ENCODE measurements at regions not wholly inside any gene's neighbourhood (a gene's known extent, or its start where the extent isn't known, plus 50 kb on each side); places are given as distances from the start of the nearest gene placed in this dataset.

- TF ChIP-seq FOXJ3 (CRISPR knock-in tag; IDR thresholded peaks at IDR 0.05) = no peak
- Histone ChIP-seq H3K79me2 (ENCODE audit: insufficient read depth) (no peaks in the 10 kb centered on the region), H3K4me1 (ENCODE audit: control insufficient read depth in 1 of 2, insufficient read depth in 2 of 2, low read depth in 1 of 2, low read length in 1 of 2) (no peaks in the 10 kb centered on the region), H3K9me3 (no peaks in the 10 kb centered on the region), H2AFZ (ENCODE audit: low read depth) (no peak overlapping the region), H3K4me2 (no peak overlapping the region), H3F3A (replicated peaks; ENCODE audit: insufficient read depth) (no peaks in the 10 kb centered on the region), H3K9ac (no peak overlapping the region), H3K27ac (ENCODE audit: low read depth in 2 of 2, low read length in 1 of 2) (no peak overlapping the region), H3K27me3 (ENCODE audit: insufficient read depth) (no peaks in the 10 kb centered on the region), H3K36me3 (replicated peaks in 1 of 2; ENCODE audit: control insufficient read depth in 1 of 2, insufficient read depth in 2 of 2, low read length in 1 of 2) (no peaks in the 10 kb centered on the region), H4K20me1 (ENCODE audit: insufficient read depth) (no peaks in the 10 kb centered on the region), H3K4me3 (ENCODE audit: low read depth in 2 of 2, low read length in 1 of 2) (no peak overlapping the region), H3K9me2 (no peaks in the 10 kb centered on the region)
- ChIA-PET CTCF (interaction anchor here (0.6 kb wide), 1 partner anchor 962 kb away, joined by 3 read pairs; no protein-coding TSS in a partner anchor), POLR2A (no interaction called here)
- DNase-seq = no peak
- WGBS (ENCODE audit: low lambda C conversion rate) = 20% methylated on average over 3 of the region's 3 CpGs
Measured at GRCh38 chr3:68129065-68129464, 474.7 kb upstream of the SUCLG2 start.

- DNase-seq = no peak
- Histone ChIP-seq H3K4me1 (ENCODE audit: control insufficient read depth in 1 of 2, insufficient read depth in 2 of 2, low read depth in 1 of 2, low read length in 1 of 2) (no peaks in the 10 kb centered on the region), H3F3A (replicated peaks; ENCODE audit: insufficient read depth) (no peaks in the 10 kb centered on the region), H4K20me1 (ENCODE audit: insufficient read depth) (no peaks in the 10 kb centered on the region), H3K9me2 (no peaks in the 10 kb centered on the region), H3K4me2 (no peak overlapping the region), H3K79me2 (ENCODE audit: insufficient read depth) (no peaks in the 10 kb centered on the region), H3K27me3 (ENCODE audit: insufficient read depth) (no peaks in the 10 kb centered on the region), H3K27ac (ENCODE audit: low read depth in 2 of 2, low read length in 1 of 2) (no peak overlapping the region), H2AFZ (ENCODE audit: low read depth) (no peak overlapping the region), H3K9ac (no peak overlapping the region), H3K9me3 (no peaks in the 10 kb centered on the region), H3K36me3 (replicated peaks in 1 of 2; ENCODE audit: control insufficient read depth in 1 of 2, insufficient read depth in 2 of 2, low read length in 1 of 2) (no peaks in the 10 kb centered on the region), H3K4me3 (ENCODE audit: low read depth in 2 of 2, low read length in 1 of 2) (no peak overlapping the region)
- 24% methylated on average over 4 of the region's 4 CpGs for WGBS (ENCODE audit: low lambda C conversion rate)
- ChIA-PET POLR2A (no interaction called here), CTCF (no interaction called here)
- TF ChIP-seq YY1 (IDR thresholded peaks at IDR 0.05; ENCODE audit: low read depth) (no peak), TEAD4 (IDR thresholded peaks at IDR 0.05; ENCODE audit: borderline replicate concordance, insufficient read depth) (no peak), RCOR1 (IDR thresholded peaks at IDR 0.05; ENCODE audit: low read length) (no peak), NFIC (IDR thresholded peaks at IDR 0.05; ENCODE audit: borderline replicate concordance) (no peak), MXI1 (IDR thresholded peaks at IDR 0.05; ENCODE audit: low read depth, low read length) (no peak)
- TF ChIP-seq, protein P1, sequence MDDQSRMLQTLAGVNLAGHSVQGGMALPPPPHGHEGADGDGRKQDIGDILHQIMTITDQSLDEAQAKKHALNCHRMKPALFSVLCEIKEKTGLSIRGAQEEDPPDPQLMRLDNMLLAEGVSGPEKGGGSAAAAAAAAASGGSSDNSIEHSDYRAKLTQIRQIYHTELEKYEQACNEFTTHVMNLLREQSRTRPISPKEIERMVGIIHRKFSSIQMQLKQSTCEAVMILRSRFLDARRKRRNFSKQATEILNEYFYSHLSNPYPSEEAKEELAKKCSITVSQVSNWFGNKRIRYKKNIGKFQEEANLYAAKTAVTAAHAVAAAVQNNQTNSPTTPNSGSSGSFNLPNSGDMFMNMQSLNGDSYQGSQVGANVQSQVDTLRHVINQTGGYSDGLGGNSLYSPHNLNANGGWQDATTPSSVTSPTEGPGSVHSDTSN (IDR thresholded peaks at IDR 0.05) = no peak
Measured at GRCh38 chr3:68123231-68123630, 468.8 kb upstream of the SUCLG2 start.

DNA sequence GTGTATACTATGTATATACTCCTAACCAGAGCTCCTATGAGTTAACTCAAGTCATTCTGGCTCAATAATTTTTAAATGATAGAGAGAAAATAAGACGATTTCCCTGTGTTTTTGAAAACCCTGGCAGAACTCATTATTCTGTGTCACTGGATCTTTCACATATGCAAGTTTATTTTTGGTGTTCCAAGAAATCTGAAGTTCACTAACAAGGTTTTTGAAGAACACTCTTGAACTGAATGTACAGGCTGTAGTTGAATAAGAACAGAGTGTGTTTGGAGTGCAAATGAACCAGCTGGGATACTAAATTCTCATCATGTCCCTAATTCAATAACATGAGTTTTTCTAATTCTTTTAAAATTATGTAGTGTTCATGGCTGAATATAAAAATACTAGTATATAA, 466.9 kb upstream of the SUCLG2 start:
- Histone ChIP-seq H3F3A (replicated peaks; ENCODE audit: insufficient read depth) (no peaks in the 10 kb centered on the region), H3K36me3 (replicated peaks in 1 of 2; ENCODE audit: control insufficient read depth in 1 of 2, insufficient read depth in 2 of 2, low read length in 1 of 2) (no peaks in the 10 kb centered on the region), H3K79me2 (ENCODE audit: insufficient read depth) (no peaks in the 10 kb centered on the region), H3K4me2 (no peak overlapping the region), H4K20me1 (ENCODE audit: insufficient read depth) (no peaks in the 10 kb centered on the region), H3K9me3 (no peaks in the 10 kb centered on the region), H3K27me3 (ENCODE audit: insufficient read depth) (no peaks in the 10 kb centered on the region), H2AFZ (ENCODE audit: low read depth) (no peak overlapping the region), H3K27ac (ENCODE audit: low read depth in 2 of 2, low read length in 1 of 2) (no peak overlapping the region), H3K9me2 (no peaks in the 10 kb centered on the region), H3K4me3 (ENCODE audit: low read depth in 2 of 2, low read length in 1 of 2) (no peak overlapping the region), H3K9ac (no peak overlapping the region), H3K4me1 (ENCODE audit: control insufficient read depth in 1 of 2, insufficient read depth in 2 of 2, low read depth in 1 of 2, low read length in 1 of 2) (no peaks in the 10 kb centered on the region)
- ChIA-PET POLR2A (no interaction called here), CTCF (no interaction called here)
- DNase-seq = no peak
- TF ChIP-seq EZH2phosphoT487 (IDR thresholded peaks at IDR 0.05; ENCODE audit: borderline replicate concordance, low read depth) = no peak
- no peak for TF ChIP-seq NRF1 (IDR thresholded peaks at IDR 0.05; ENCODE audit: low read depth, low read length)
- TF ChIP-seq POLR2AphosphoS5 (IDR thresholded peaks at IDR 0.05; ENCODE audit: low read depth, low read length) = no peak
- no peak for TF ChIP-seq SIN3A (IDR thresholded peaks at IDR 0.05; ENCODE audit: borderline replicate concordance, low read depth, low read length)
- 0% methylated on average over 1 of the region's 1 CpG for WGBS (ENCODE audit: low lambda C conversion rate)
